ENCODE measurements at regions not wholly inside any gene's neighbourhood (a gene's known extent, or its start where the extent isn't known, plus 50 kb on each side); places are given as distances from the start of the nearest gene placed in this dataset.
A peak's percentile ranks its signal among the peaks of the same experiment; 100 is the strongest.
"Not testable (repeated sequence)": the region's sequence is repeated elsewhere in the genome, so short reads cannot be mapped to it uniquely, and the experiment has no call there.

DNA sequence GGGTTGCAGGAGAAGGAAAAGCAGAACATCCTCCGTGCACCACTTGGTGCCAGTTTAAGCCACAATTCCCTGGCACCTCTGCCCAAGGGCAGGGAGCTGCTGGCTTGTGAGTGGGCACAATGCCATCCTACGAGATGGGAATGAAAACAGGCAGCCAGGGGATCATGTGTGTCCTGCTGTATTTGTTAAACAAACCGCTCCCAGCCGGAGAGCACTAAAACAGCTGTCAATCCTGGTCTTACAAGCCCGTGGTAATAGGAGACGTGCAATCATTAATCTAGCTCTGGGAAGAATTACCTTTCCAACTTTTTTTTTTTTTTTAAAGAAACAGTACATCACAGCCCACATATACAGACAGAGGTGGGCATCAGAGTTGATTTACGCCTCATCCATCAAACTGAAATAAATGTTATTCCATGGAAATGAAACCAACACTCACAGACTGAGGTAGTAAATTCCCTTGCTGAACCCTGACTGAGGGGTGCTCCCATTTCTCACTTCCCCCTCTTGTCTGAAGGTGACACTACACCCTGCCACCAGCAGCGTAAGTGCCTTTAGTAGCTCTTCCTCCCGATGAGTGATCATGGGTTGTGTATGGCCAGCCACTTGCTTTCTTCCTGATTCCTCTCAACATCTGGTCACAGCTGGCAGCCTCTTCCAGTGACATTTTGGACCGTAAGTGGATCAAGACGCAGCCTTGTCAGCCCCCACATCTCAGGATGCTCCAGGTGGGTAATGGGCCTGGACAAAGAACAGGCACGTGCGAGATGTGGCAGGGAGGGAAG is 143.8 kb downstream of the TEX36 start:
- peak overlapping the region in 1 of 2 donors; percentile 14 for H3K27ac Mint-ChIP-seq
- H3K4me3 Mint-ChIP-seq: no peak overlapping the region
- ATAC-seq (no peak), DNase-seq (no peak)
- no peaks in the 10 kb centered on the region for H3K9me3 Mint-ChIP-seq
- H3K27me3 Mint-ChIP-seq: peaks cover 24% of the 10 kb centered on the region
- H3K4me1 Mint-ChIP-seq: no peaks in the 10 kb centered on the region

DNA sequence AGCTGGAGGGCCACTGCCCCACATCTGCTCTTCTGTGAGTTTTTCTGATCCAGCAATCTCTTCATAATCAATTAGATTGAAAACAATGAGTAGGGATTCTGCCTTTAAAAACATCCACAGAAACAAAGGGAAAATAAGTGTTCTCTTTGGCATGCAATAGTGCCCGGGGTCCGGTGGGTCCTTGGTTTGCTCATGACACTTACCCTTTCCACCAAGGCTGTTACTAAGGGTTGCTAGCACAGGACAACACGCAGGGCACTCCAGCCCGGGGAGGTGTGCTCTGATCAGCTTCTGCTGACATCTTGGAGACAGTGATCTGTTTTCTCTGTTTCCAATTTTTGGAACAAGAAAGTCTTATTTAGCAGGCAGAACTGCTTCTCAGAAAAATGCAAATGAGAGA is 146.7 kb downstream of the TEX36 start:
- DNase-seq (no peak), ATAC-seq (no peak)
- Mint-ChIP-seq H3K27ac (no peak overlapping the region), H3K4me1 (no peaks in the 10 kb centered on the region), H3K9me3 (no peaks in the 10 kb centered on the region), H3K4me3 (no peak overlapping the region), H3K27me3 (peaks cover 24% of the 10 kb centered on the region)

DNA sequence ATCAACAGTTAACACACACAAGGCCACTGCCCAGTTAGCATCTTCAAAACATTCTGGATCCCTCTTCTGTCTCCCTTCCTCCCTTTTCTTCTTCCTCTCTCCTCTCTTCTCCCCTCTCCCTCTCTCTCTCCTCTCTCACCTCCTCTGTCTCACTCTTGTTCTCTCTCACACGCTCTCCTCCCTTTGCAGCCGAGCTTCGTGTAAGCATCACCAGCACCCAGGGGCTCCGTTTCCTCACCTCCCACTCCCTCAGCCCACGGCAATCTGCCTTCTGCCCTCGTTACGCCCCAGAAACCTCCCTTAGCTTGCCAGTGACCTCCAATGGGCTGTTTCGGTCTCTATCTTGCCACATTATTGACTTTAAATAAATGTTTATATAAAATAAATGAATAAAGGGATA is 147.4 kb downstream of the TEX36 start:
- Mint-ChIP-seq H3K4me1 (no peaks in the 10 kb centered on the region), H3K9me3 (no peaks in the 10 kb centered on the region), H3K27me3 (peaks cover 24% of the 10 kb centered on the region), H3K27ac (no peak overlapping the region), H3K4me3 (no peak overlapping the region)
- ATAC-seq (no peak), DNase-seq (no peak)

DNA sequence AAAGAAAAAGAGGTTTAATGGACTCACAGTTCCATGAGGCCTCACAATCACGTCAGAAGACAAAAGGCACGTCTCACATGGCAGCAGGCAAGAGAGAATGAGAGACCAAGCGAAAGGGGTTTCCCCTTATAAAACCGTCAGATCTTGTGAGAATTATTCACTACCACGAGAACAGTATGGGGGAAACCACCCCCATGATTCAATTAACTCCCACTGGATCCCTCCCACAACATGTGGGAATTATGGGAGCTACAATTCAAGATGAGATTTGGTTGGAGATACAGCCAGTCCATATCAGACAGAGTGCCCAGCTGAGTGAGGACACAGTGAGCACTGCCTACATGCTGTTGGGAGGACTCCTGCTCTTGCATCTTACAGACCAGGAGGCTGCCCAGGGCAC is 148.4 kb downstream of the TEX36 start:
- H3K27ac Mint-ChIP-seq: no peak overlapping the region
- H3K27me3 Mint-ChIP-seq: peaks cover 21% of the 10 kb centered on the region
- no peak overlapping the region for H3K4me3 Mint-ChIP-seq
- no peaks in the 10 kb centered on the region for H3K9me3 Mint-ChIP-seq
- ATAC-seq: no peak
- H3K4me1 Mint-ChIP-seq: no peaks in the 10 kb centered on the region
- DNase-seq: no peak

DNA sequence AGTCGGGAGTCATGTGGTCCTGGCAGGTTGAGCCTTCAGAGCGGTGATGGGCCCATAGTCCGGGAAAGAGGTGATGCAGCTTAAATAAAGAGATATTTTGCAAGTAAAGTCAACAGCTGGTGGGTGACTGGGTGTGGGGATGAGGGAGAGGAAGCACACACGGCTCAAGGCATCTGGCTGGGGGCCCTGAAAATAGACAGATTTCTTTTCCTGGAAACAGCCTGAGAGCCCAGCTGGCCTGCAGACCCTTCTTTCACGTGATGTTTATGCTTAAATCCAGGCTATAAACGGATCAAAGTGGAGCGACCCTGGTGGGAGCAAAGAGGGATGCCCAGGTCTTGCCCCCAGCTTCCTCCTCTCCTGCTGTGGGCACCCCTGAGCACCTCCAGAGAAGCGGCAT is 149.1 kb downstream of the TEX36 start:
- Mint-ChIP-seq H3K9me3 (no peaks in the 10 kb centered on the region), H3K4me1 (no peaks in the 10 kb centered on the region), H3K27ac (no peak overlapping the region), H3K27me3 (peaks cover 17% of the 10 kb centered on the region), H3K4me3 (no peak overlapping the region)
- ATAC-seq (no peak), DNase-seq (no peak)

DNA sequence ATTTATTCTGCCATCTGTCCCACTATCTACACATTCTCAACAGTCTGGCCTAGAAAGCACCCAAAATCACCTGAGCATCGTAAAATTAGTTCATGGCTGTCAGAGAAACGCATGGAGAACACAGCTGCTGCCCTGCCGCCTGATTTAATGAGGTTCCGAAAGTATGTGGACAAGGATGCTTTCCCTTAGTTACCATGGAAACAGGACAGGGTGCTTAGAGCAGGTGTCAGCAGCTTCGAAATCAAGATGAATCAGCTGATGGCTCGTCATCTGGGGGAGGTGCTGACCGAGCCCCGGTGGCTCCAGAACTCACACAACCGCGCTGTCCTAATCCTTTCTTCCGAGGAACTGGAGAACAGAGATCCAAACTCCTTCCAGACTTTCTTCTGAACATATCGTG is 151.5 kb downstream of the TEX36 start:
- peaks cover 10% of the 10 kb centered on the region for H3K27me3 Mint-ChIP-seq

DNA sequence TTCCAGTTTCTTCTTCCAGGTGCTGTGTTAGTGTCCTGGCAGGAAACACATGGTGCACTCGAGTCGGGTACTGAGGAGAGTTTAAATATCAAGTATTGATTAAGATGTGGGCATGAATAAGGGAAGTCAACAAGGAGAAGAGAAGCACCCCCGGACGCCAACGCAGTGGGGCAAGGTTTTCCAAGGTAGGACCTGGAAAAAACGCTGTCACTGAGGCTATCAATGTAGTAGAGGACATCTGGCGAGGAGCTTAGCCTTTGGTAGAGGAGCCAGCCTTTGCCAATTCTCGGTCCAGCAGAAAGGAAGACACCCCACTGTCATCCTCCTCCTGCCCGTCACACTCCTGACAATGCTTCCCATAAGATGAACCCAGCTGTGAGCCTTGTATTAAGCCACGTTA is 159.6 kb downstream of the TEX36 start:
- no peak for DNase-seq
- Mint-ChIP-seq H3K27me3 (peaks cover 9% of the 10 kb centered on the region), H3K4me1 (no peaks in the 10 kb centered on the region), H3K27ac (no peak overlapping the region), H3K9me3 (peaks cover 9% of the 10 kb centered on the region in 2 donors), H3K4me3 (no peak overlapping the region)
- ATAC-seq: no peak

More for the DNA sequence above, 151.5 kb downstream of the TEX36 start:
- no peak for DNase-seq
- Mint-ChIP-seq H3K27ac (no peak overlapping the region), H3K9me3 (no peaks in the 10 kb centered on the region), H3K4me1 (no peaks in the 10 kb centered on the region), H3K4me3 (no peak overlapping the region)
- no peak for ATAC-seq

DNA sequence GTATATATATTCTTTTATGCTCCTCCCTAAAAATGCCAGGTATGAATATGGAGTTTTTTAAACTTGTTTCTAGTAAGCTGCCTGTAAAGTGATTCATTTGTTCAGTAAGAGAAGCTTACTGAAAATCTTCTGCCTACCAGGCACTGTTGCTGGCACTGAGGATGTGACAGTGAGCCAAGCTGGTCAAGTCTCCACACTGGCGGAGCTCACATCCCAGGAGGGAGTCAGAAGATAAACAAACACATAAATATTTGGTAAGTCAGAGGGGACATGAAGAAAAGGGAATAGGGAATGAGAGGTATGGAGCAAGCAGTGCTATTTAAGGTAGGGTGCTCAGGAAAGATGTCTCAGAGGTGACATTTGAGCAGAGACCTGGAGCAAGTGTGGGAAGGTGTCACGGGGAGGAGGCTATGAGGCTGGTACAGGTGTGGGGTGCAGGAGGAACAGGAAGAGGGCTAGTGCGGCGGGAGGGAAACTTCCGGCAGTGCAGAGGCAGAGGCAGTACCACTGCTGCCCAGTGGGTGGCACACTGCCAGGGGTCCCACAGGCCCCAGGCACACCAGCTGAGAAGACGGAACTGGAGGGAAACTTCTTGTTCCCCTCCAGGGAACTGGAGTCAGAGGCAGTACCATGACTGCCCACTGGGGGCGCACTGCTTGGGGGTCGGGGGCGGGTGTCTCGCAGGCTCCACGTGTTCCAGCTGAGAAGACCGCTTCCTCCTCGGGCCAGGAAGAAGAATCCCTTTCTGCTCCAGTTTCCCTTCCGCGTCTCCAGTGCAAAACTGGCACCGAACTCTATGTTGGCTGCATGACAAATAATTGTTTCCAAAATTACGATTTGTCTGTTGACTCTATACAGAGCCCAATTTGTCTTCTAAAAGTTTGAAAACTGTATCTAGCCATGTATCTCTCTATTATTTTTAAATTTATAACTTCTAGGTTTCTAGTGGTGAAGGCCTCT is 161.0 kb downstream of the TEX36 start:
- DNase-seq: peak; percentile 4 to 20
- H3K9me3 Mint-ChIP-seq: peaks cover 9% of the 10 kb centered on the region in 2 donors
- peak; percentile 59 for ATAC-seq
- no peak overlapping the region for H3K27ac Mint-ChIP-seq
- H3K4me1 Mint-ChIP-seq: no peaks in the 10 kb centered on the region
- no peak overlapping the region for H3K4me3 Mint-ChIP-seq
- peaks cover 9% of the 10 kb centered on the region for H3K27me3 Mint-ChIP-seq

DNA sequence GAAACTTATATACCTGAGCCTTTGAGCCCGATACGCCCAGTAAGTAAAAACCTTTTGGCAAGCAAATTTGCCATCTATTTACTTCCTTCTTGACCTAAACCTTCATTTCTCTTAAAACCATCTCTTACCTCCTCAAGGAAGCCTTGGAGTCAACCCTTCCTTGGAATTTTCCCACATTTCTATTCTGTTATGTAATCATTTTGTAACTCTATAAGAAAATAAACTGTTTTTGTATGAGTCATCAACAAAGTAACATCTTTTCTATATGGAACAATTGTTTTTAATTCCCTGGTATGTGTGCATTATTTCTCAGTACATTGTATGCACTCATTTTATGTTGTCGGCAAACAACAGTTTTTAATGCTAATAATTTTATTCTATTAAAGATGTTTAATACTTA is 162.0 kb downstream of the TEX36 start:
- Mint-ChIP-seq H3K4me3 (no peak overlapping the region), H3K27ac (no peak overlapping the region), H3K9me3 (peaks cover 9% of the 10 kb centered on the region in 2 donors), H3K4me1 (no peaks in the 10 kb centered on the region), H3K27me3 (peaks cover 9% of the 10 kb centered on the region)
- DNase-seq (no peak), ATAC-seq (no peak)

DNA sequence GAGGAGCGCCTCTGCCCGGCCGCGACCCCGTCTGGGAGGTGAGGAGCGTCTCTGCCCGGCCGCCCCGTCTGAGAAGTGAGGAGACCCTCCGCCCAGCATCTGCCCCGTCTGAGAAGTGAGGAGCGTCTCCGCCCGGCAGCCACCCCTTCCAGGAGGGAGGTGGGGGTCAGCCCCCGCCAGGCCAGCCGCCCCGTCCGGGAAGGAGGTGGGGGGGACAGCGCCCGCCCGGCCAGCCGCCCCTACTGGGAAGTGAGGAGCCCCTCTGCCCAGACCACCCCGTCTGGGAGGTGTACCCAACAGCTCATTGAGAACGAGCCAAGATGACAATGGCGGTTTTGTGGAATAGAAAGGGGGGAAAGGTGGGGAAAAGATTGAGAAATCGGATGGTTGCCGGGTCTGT is 164.6 kb downstream of the TEX36 start:
- not testable (repeated sequence) for ATAC-seq, H3K27ac Mint-ChIP-seq, DNase-seq, H3K4me3 Mint-ChIP-seq, H3K4me1 Mint-ChIP-seq, H3K9me3 Mint-ChIP-seq
- H3K27me3 Mint-ChIP-seq: peaks cover 30% of the 10 kb centered on the region

DNA sequence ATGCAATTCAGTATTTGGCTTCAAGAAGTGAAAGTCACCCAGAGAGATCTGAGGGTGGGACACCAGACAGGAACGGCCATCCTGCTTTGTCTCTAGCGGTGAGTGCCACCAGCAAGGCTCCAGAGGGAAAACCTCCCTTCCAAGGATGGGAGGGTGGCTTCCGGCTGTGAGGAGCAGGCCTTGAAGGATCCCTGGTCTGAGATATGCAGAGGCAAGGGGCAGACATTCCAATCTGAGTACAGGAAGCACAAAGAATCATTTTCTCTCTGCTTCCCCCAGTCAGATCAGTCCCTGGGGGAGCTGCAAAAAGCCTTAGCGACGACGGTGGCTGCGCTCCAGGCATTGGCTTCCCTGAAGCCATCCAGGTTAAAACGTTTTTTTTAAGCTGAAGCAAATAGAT is 167.4 kb downstream of the TEX36 start:
- no peaks in the 10 kb centered on the region for H3K9me3 Mint-ChIP-seq
- no peak overlapping the region for H3K27ac Mint-ChIP-seq
- H3K27me3 Mint-ChIP-seq: peaks cover 24% of the 10 kb centered on the region
- H3K4me1 Mint-ChIP-seq: no peaks in the 10 kb centered on the region
- DNase-seq: no peak
- H3K4me3 Mint-ChIP-seq: no peak overlapping the region
- no peak for ATAC-seq

DNA sequence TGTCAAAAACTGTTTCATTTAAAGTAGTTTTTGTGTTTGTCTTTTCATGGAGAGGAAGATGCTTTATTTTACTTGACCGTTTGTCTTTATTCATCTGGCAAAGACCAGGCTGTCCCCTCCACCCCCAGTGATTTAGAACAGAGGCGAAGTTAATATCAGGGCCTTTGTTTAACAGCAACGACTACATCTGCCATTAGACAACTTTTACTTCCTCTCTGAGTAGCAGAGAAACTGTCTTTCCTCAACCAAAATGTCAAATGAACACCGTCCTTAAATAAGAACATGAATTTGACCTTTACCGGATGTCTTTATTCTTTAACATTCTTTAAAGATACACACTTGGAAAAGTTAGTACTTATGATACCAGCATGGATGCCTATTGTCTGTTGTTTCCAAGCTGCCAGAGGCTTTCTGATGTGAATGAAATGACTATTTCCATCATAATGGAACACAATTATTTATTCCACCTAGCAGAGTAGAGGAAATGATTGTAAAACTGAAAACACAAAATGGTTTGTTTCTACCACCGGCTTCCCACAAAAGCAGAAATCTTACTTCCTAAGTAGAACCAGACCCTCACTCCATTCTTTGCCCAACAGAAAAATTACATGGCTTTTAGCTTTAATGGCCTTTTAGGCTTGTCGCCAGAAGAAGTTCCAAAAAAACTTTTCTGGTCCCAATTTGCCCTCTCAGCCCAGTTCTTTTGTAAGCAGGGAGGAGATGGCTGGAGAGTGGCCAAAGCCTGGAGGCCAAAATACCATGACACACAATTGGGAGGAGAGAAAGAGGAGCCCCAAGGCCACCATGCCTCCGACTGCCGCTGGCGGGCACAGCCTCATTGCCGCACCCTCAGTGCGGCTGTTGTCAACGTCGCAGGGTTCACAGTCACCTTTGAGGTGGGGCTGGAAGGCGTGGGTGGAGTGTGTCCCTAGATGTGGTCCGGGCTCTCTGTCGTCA is 168.5 kb downstream of the TEX36 start:
- peaks cover 24% of the 10 kb centered on the region for H3K27me3 Mint-ChIP-seq
- peak; percentile 26 for ATAC-seq
- H3K27ac Mint-ChIP-seq: no peak overlapping the region
- H3K4me1 Mint-ChIP-seq: no peaks in the 10 kb centered on the region
- H3K4me3 Mint-ChIP-seq: no peak overlapping the region
- H3K9me3 Mint-ChIP-seq: no peaks in the 10 kb centered on the region
- DNase-seq: no peak

DNA sequence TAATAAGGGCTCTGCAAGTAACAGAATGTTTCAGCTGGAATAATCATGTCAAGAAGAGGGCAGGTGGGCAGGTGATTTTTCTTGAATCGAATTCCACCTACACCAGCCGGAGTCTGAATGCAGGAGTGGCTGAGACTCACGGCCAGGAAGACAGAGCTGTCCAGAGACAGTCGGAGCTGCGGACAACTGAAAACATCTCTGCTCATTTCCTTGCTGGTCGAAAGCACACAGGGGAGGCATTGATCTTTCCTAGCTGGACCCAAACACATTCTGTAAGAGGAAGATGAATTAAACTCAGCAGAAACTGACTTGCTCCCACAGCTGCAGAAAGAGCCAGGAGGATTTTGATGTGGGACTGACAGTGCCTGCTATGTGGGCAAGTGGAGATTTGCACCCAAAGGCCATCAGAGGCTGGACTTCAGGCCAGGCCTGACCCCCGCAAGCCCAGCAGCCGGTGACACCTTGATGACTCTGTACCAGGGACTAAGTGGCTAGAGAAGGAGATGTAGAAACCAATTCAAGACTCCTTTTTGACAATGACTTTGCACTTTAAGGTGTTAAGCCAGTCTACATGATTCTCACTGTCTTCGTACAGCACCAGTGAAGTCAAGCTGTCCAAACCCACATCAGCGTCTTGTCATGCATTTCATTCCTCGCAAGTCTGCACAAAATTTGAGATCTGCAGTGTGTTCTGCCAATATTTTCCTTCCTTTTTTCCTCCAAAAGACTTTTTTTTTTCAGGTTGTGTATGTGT is 169.4 kb downstream of the TEX36 start:
- peaks cover 24% of the 10 kb centered on the region for H3K27me3 Mint-ChIP-seq
- H3K4me3 Mint-ChIP-seq: no peak overlapping the region
- H3K27ac Mint-ChIP-seq: no peak overlapping the region
- no peaks in the 10 kb centered on the region for H3K9me3 Mint-ChIP-seq
- ATAC-seq (no peak), DNase-seq (no peak)
- no peaks in the 10 kb centered on the region for H3K4me1 Mint-ChIP-seq

DNA sequence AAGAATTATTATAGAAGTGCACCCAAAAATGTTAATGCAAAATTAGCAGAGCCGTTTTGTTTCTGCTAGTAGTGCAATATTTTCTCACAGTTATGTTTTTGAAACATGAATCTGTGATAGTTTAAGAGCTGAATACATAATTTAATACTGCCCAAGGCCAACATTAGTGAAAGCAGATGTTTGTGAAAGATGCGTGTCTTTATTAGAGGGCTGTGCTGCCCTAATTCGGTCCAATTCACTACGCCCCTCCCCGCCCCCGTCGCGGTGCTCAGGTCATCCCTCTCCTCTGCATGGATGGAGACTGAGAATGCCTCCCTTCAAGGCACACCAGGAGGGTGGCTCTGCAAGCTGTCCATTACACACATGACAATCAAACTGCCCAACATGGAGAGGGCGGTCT is 172.0 kb downstream of the TEX36 start:
- DNase-seq (no peak), ATAC-seq (no peak)
- Mint-ChIP-seq H3K9me3 (no peaks in the 10 kb centered on the region), H3K27ac (no peak overlapping the region), H3K4me3 (no peak overlapping the region), H3K27me3 (peaks cover 24% of the 10 kb centered on the region), H3K4me1 (no peaks in the 10 kb centered on the region)

DNA sequence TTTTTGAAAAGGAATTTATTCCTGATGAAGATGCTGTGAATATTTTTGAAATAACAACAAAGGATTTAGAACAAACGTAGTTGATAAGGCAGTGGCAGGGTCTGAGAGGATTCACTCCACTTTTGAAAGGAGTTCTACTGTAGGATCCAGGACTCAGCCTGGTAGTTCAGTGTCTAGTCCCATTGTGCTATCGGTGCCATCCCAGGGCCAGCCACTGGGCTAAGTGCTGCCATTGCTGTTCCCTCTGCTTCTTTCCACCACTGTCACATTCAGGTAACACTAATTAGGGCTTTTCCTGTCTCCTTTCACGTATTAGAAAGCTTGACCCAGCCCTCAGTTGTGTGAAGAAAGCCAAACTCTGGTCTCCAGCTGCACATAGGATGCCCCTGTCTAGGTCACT is 177.3 kb downstream of the TEX36 start:
- no peak overlapping the region for H3K27ac Mint-ChIP-seq
- peaks cover 7% of the 10 kb centered on the region for H3K27me3 Mint-ChIP-seq
- no peak overlapping the region for H3K4me3 Mint-ChIP-seq
- no peaks in the 10 kb centered on the region for H3K9me3 Mint-ChIP-seq
- ATAC-seq (no peak), DNase-seq (no peak)
- no peaks in the 10 kb centered on the region for H3K4me1 Mint-ChIP-seq

All from stimulated activated naive CD8-positive, alpha-beta T cell treated with anti-CD3 and anti-CD28 coated beads, Interleukin-15, amount 100 ng/mL, for 72 hours (primary cell).